ENCODE measurements at regions not wholly inside any gene's neighbourhood (a gene's known extent, or its start where the extent isn't known, plus 50 kb on each side); places are given as distances from the start of the nearest gene placed in this dataset.
"Not testable (repeated sequence)": the region's sequence is repeated elsewhere in the genome, so short reads cannot be mapped to it uniquely, and the experiment has no call there.

DNA sequence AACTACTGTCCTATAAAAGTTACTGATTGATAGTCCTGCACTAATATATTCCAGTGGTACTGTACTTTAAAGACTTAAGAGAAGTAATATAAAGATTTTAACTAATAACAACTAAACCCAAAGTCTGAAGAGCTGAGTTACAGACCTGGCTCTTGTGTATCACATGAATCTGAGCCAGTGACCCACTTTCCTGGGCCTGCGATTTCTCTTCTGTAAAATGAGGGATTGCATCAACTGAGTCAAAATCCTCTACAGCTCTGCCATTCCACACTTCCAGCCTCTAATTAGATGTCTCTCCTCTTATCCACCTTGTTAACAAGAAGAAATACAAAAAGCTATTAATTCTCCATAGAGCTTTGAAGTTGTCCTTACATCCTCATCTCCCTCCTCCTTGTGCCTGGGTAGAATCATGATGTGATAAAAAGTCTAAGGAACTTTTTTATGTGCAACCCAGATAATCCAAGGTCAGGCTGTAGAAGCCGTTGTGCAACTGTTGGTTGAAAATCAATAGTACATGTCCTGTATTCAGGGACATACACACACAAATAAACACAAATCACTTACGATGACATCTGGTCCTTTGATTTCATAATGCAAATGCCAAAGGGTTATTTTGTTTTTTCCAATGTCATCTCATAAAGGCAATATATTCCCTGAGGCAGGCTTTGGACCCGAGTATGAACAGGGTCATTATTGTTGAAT lies 410.3 kb downstream of the KCNA4 start:
- DNase-seq (ENCODE audit: low spot score in 2 of 2) = no peak
- H3K4me1 Mint-ChIP-seq = no peaks in the 10 kb centered on the region
- peaks cover 7% of the 10 kb centered on the region for H3K9me3 Mint-ChIP-seq
- ATAC-seq (replicated peaks; ENCODE audit: extremely low read depth, poor library complexity, severe bottlenecking) = no peak
- H3K36me3 Mint-ChIP-seq (ENCODE audit: insufficient read depth) = no peaks in the 10 kb centered on the region
- H3K4me3 Mint-ChIP-seq = no peak overlapping the region
- H3K27ac Mint-ChIP-seq (ENCODE audit: low read depth) = no peak overlapping the region
- no peaks in the 10 kb centered on the region for H3K27me3 Mint-ChIP-seq

DNA sequence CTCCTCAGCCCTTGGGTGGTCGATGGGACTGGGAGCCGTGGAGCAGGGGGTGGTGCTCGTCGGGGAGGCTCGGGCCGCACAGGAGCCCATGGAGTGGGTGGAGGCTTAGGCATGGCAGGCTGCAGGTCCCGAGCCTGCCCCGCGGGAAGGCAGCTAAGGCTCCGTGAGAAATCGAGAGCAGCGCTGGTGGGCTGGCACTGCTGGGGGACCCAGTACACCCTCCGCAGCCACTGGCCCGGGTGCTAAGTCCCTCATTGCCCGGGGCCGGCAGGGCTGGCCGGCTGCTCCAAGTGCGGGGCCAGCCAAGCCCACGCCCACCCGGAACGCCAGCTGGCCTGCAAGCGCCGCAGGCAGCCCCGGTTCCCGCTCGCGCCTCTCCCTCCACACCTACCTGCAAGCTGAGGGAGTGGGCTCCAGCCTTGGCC lies 416.7 kb downstream of the KCNA4 start:
- H3K27ac Mint-ChIP-seq (ENCODE audit: low read depth); H3K4me3 Mint-ChIP-seq; H3K27me3 Mint-ChIP-seq; H3K4me1 Mint-ChIP-seq; ATAC-seq (replicated peaks; ENCODE audit: extremely low read depth, poor library complexity, severe bottlenecking); H3K9me3 Mint-ChIP-seq; H3K36me3 Mint-ChIP-seq (ENCODE audit: insufficient read depth); DNase-seq (ENCODE audit: low spot score in 2 of 2): not testable (repeated sequence)

DNA sequence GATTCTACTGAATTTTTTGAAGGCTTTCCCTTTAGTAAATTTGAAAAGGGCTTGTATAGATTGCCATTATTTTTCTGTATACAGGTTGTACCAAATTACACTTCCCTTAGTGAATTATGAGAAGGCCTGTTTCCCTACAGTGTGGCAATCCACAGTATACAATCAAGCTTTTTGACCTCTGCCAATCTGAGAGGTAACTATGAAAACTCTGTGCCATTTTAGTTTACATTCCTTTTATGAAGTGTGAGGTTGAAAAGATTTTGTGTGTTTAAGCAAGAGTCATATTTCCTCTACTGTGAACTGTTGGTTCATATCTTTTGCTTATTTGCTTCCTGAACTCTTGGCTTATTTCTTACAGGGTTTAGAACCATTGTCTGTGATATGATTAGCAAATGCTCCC lies 432.5 kb downstream of the KCNA4 start:
- Mint-ChIP-seq H3K4me1 (no peaks in the 10 kb centered on the region), H3K27me3 (no peaks in the 10 kb centered on the region), H3K27ac (ENCODE audit: low read depth) (no peak overlapping the region), H3K9me3 (peaks cover 9% of the 10 kb centered on the region), H3K4me3 (no peak overlapping the region), H3K36me3 (ENCODE audit: insufficient read depth) (peaks cover 1% of the 10 kb centered on the region)
- DNase-seq (ENCODE audit: low spot score in 2 of 2) = no peak
- ATAC-seq (replicated peaks; ENCODE audit: extremely low read depth, poor library complexity, severe bottlenecking) = no peak

DNA sequence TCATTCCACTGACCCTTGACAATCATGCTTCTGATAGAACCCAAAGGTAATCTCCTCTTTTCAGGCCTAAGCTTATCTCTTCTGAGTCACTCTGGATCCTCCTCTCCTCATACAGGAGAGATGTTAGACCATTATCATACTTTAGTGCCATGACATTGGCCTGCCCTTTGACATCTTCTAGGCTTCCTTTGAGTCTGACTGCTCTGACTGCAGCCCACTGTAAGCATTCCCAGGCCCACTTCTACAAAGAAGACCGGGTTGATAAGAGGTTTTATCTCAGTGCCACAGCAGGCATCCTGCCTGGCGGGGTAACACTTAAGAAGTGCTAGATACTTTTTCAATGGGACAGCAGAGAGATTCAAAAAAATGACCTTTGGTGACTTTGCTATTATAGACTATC lies 438.0 kb downstream of the KCNA4 start:
- H3K9me3 Mint-ChIP-seq = peaks cover 13% of the 10 kb centered on the region
- H3K4me1 Mint-ChIP-seq = no peaks in the 10 kb centered on the region
- ATAC-seq (replicated peaks; ENCODE audit: extremely low read depth, poor library complexity, severe bottlenecking) = no peak
- H3K27me3 Mint-ChIP-seq = no peaks in the 10 kb centered on the region
- DNase-seq (ENCODE audit: low spot score in 2 of 2) = no peak
- H3K27ac Mint-ChIP-seq (ENCODE audit: low read depth) = no peak overlapping the region
- H3K36me3 Mint-ChIP-seq (ENCODE audit: insufficient read depth) = peaks cover 1% of the 10 kb centered on the region
- no peak overlapping the region for H3K4me3 Mint-ChIP-seq

DNA sequence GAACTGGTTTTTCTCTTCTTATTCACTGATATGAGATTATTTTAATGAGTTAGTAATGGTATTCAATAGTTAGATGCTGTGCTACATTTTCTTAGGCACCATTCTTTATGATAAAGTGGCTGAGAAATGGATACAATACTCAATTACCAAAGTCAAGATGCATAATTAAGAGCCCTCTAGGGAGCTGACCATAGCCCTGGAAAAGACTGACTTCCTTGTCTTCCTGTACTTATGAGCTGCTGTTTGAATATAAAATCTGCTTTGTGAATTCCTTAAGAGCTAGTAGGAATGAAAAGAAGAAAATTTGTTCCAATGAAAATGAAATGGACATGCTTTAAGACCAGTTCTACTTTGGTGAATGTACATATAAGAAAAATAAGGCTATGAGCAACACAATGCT lies 452.3 kb downstream of the KCNA4 start:
- Mint-ChIP-seq H3K4me1 (no peaks in the 10 kb centered on the region), H3K4me3 (no peak overlapping the region), H3K27ac (ENCODE audit: low read depth) (no peak overlapping the region), H3K36me3 (ENCODE audit: insufficient read depth) (no peaks in the 10 kb centered on the region), H3K27me3 (no peaks in the 10 kb centered on the region), H3K9me3 (peaks cover 13% of the 10 kb centered on the region)
- ATAC-seq (replicated peaks; ENCODE audit: extremely low read depth, poor library complexity, severe bottlenecking) = no peak
- no peak for DNase-seq (ENCODE audit: low spot score in 2 of 2)

DNA sequence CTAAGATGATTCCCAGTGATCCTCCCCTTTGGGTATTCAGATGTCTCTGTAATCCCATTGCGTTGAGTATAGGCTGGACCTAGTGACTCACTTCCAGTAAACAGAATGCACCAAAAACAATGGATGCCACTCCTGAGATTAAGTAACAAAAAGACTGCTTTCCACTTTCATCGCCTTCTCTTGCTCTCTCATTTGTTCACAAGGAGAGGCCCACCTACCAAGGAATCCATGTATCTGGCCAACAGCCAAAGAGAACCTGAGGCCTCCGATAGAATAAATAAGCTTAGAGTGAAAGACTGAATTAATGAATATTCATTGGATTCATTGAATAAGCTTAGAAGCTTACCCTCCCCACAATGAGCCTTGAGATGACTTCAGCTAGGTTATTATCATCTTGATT lies 454.6 kb downstream of the KCNA4 start:
- no peaks in the 10 kb centered on the region for H3K27me3 Mint-ChIP-seq
- no peak overlapping the region for H3K27ac Mint-ChIP-seq (ENCODE audit: low read depth)

DNA sequence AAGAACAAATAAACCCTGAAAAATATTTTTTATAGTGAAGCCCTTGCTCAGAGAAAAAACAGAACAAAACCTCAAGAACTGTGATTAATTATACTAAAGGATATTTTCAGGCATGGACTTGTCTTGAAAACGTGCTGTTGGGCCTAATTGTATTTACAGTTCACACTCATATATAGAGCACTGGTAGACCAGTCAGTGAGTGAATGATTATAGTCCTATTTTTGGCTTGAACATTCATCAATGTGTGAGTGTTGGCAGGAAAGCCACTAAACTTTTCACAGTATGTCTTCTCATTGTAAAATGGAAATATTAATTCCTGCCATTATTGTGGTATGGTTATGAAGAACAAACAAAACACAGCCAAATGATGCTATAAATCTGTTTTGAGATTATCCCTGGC lies 462.8 kb downstream of the KCNA4 start:
- no peaks in the 10 kb centered on the region for H3K36me3 Mint-ChIP-seq (ENCODE audit: insufficient read depth)
- peaks cover 11% of the 10 kb centered on the region for H3K9me3 Mint-ChIP-seq
- H3K27ac Mint-ChIP-seq (ENCODE audit: low read depth) = no peak overlapping the region
- no peaks in the 10 kb centered on the region for H3K27me3 Mint-ChIP-seq
- H3K4me3 Mint-ChIP-seq = no peak overlapping the region
- DNase-seq (ENCODE audit: low spot score in 2 of 2) (no peak), ATAC-seq (replicated peaks; ENCODE audit: extremely low read depth, poor library complexity, severe bottlenecking) (no peak)
- no peaks in the 10 kb centered on the region for H3K4me1 Mint-ChIP-seq

More for the DNA sequence above, 454.6 kb downstream of the KCNA4 start:
- no peaks in the 10 kb centered on the region for H3K4me1 Mint-ChIP-seq
- H3K9me3 Mint-ChIP-seq = peaks cover 5% of the 10 kb centered on the region
- H3K36me3 Mint-ChIP-seq (ENCODE audit: insufficient read depth) = no peaks in the 10 kb centered on the region
- DNase-seq (ENCODE audit: low spot score in 2 of 2) (no peak), ATAC-seq (replicated peaks; ENCODE audit: extremely low read depth, poor library complexity, severe bottlenecking) (no peak)
- H3K4me3 Mint-ChIP-seq = no peak overlapping the region

DNA sequence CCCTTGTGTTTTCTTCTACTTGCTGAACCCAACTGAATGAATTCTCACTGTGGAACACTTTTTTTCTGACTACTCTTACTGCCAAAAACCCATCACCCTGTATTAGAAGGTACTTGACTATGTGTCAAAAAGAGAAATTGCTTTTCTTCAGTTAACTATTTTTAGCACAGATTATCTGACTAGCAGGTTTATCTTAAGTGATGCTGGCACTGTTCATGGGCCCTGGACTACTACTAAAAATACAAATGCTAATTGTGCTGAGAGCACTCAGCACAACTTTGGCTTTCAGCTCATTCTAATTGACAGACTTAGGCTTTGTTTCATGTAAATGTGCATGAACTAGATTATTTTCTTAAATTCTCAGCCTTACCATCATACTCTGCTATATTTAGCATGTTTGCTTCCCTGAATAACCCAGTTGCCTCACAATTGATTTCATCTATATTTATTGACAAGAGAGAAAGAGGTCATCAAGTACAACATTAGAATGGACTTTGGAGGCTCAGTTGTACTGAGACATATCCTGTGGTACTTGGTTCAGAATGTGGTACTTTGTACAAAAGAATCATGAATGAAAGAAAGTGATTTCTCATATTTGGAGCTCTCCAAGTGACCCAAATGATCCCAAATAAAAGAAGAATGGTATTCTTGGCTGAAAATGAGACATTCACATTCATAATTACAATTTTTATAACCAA lies 478.3 kb downstream of the KCNA4 start:
- peaks cover 12% of the 10 kb centered on the region for H3K9me3 Mint-ChIP-seq
- H3K4me3 Mint-ChIP-seq = no peak overlapping the region
- H3K27ac Mint-ChIP-seq (ENCODE audit: low read depth) = no peak overlapping the region
- DNase-seq (ENCODE audit: low spot score in 2 of 2) (no peak), ATAC-seq (replicated peaks; ENCODE audit: extremely low read depth, poor library complexity, severe bottlenecking) (no peak)
- no peaks in the 10 kb centered on the region for H3K4me1 Mint-ChIP-seq
- no peaks in the 10 kb centered on the region for H3K36me3 Mint-ChIP-seq (ENCODE audit: insufficient read depth)
- H3K27me3 Mint-ChIP-seq = no peaks in the 10 kb centered on the region

DNA sequence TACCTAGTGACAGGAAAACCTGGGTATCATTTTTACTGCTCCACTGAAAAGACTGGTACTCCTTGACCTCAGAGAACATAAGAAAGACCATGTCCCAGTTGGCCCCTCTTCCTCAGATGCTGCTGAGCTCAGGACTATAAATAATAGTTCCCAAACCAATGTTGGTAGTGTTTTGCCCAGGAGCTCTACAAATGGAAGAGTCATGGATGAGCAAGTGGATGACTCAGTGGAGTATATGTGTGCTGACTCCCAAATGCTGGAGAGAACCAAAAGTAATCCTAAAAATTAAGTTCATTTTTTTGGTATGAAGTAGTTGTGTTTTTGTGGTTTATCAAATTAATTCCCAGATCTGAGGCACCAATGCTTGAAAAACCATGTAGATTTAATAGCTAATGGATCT lies 482.0 kb downstream of the KCNA4 start:
- ATAC-seq (replicated peaks; ENCODE audit: extremely low read depth, poor library complexity, severe bottlenecking) = no peak
- H3K9me3 Mint-ChIP-seq = peaks cover 12% of the 10 kb centered on the region
- peaks cover 2% of the 10 kb centered on the region for H3K36me3 Mint-ChIP-seq (ENCODE audit: insufficient read depth)
- no peak overlapping the region for H3K4me3 Mint-ChIP-seq
- H3K4me1 Mint-ChIP-seq = no peaks in the 10 kb centered on the region
- no peak overlapping the region for H3K27ac Mint-ChIP-seq (ENCODE audit: low read depth)
- H3K27me3 Mint-ChIP-seq = no peaks in the 10 kb centered on the region
- DNase-seq (ENCODE audit: low spot score in 2 of 2) = no peak

DNA sequence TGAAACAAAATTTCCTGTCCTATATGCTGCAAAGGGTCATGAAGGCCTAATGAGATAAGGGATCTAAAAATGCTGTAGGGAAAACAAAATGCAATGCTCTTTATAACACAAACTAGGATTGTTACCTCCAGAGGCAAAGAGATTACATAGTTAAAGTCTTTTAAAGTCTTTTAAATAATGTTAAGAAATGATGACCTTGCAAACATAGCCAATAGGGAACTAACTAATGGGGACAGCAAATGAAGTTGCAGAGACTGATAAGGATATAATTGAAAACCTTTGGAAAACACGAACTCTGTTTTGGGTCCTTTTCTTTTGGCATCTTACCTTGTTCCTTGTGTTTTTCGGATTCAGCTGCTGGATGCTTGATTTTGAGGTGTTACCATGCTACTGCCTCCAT lies 485.9 kb downstream of the KCNA4 start:
- ATAC-seq (replicated peaks; ENCODE audit: extremely low read depth, poor library complexity, severe bottlenecking) (no peak), DNase-seq (ENCODE audit: low spot score in 2 of 2) (no peak)
- no peaks in the 10 kb centered on the region for H3K4me1 Mint-ChIP-seq
- H3K27ac Mint-ChIP-seq (ENCODE audit: low read depth) = no peak overlapping the region
- H3K36me3 Mint-ChIP-seq (ENCODE audit: insufficient read depth) = peaks cover 2% of the 10 kb centered on the region
- H3K9me3 Mint-ChIP-seq = peaks cover 22% of the 10 kb centered on the region
- H3K4me3 Mint-ChIP-seq = no peak overlapping the region
- H3K27me3 Mint-ChIP-seq = no peaks in the 10 kb centered on the region

DNA sequence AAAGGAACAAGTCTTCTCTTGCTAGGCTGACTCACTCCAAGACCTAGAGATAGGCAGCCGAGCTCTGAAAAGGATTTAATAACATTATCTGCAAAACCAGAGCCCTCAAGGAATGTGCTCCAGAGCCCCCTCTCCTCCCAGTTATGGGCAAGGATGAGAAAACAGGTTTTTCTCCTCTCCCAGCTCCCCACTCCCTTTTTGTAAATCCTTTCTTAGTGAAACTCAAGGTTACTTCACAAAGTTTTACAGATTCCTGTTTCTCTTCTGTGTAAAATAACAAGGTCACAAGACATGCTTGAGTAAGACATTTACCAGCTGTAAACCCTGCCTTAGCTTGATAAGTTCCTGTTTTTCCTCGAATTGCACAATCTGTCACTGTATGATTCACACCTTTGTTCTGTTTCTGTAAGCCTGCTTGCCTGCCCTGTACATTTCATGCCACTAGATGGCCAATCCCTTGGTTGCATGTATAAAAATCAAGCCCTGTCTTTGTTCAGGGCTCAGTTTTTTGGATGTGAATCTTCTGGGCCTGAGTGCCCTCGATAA lies 489.4 kb downstream of the KCNA4 start:
- Mint-ChIP-seq H3K4me3 (no peak overlapping the region), H3K9me3 (peaks cover 16% of the 10 kb centered on the region), H3K27ac (ENCODE audit: low read depth) (no peak overlapping the region), H3K36me3 (ENCODE audit: insufficient read depth) (peaks cover 2% of the 10 kb centered on the region), H3K27me3 (no peaks in the 10 kb centered on the region), H3K4me1 (no peaks in the 10 kb centered on the region)
- DNase-seq (ENCODE audit: low spot score in 2 of 2) (no peak), ATAC-seq (replicated peaks; ENCODE audit: extremely low read depth, poor library complexity, severe bottlenecking) (no peak)

DNA sequence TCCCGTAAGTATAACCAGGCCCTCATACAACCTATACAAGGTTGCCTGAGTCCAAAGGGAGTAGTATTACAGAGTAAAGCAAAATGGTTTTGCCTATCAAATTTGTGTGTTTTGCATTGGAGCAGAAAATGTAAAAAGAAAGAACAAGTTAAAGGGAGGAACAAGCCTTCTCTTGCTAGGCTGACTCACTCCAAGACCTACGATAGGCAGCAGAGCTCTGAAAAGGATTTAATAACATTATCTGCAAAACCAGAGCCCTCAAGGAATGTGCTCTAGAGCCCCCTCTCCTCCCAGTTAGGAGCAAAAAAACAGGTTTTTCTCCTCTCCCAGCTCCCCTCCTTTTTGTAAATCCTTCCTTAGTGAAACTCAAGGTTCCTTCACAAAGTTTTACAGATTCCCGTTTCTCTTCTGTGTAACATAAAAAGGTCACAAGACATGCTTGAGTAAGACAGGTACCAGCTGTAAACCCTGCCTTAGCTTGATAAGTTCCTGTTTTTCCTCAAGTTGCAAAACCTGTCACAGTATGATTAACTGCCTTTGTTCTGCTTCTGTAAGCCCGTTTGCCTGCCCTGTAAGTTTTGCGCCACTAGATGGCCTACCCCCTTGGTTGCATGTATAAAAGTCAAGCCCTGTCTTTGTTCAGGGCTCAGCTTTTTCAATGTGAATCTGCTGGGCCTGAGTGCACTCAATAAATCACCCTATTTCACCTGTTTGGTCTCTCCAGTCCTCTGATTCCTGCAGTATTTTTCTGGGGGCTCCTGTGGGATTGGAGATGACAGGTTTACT lies 498.2 kb downstream of the KCNA4 start:
- H3K36me3 Mint-ChIP-seq (ENCODE audit: insufficient read depth) = no peaks in the 10 kb centered on the region
- ATAC-seq (replicated peaks; ENCODE audit: extremely low read depth, poor library complexity, severe bottlenecking) (no peak), DNase-seq (ENCODE audit: low spot score in 2 of 2) (no peak)
- no peak overlapping the region for H3K27ac Mint-ChIP-seq (ENCODE audit: low read depth)
- no peaks in the 10 kb centered on the region for H3K27me3 Mint-ChIP-seq
- H3K9me3 Mint-ChIP-seq = peaks cover 31% of the 10 kb centered on the region
- H3K4me1 Mint-ChIP-seq = no peaks in the 10 kb centered on the region
- H3K4me3 Mint-ChIP-seq = no peak overlapping the region

Measured in central memory CD8-positive, alpha-beta T cell (primary cell).